Activated T-cell treated with anti-CD3 and anti-CD28 coated beads, Interleukin-2, amount 50 U/mL, for 72 hours (primary cell): ENCODE measurements at regions not wholly inside any gene's neighbourhood (a gene's known extent, or its start where the extent isn't known, plus 50 kb on each side); places are given as distances from the start of the nearest gene placed in this dataset.

ENCODE experiments used
- ATAC-seq, 2 donors: fragments of 150-1000 bp; cut with Tn5 transposase; replicated peaks in 1 of 2; 2 replicates each; pipeline ENCODE4 v1.10.0; 2021; ENCODE audit warnings: moderate library complexity in 2 of 2, mild to moderate bottlenecking in 1 of 2
- DNase-seq, 2 donors: peaks; one replicate each; pipeline ENCODE4 v3.0.0; 2021 to 2022; ENCODE audit warnings: mixed read lengths in 1 of 2
- H3K27ac Mint-ChIP-seq: one replicate; pipeline ENCODE4 v1.8.0; 2022; ENCODE audit warnings: mild to moderate bottlenecking, moderate library complexity, mixed read lengths
- H3K27me3 Mint-ChIP-seq: one replicate; pipeline ENCODE4 v1.8.0; 2022; ENCODE audit warnings: low read depth, mixed read lengths
- H3K36me3 Mint-ChIP-seq, 2 donors: one replicate each; pipeline ENCODE4 v1.8.0; 2022; ENCODE audit warnings: mixed read lengths in 2 of 2, mild to moderate bottlenecking in 1 of 2; ENCODE audit not compliant: insufficient read depth in 2 of 2
- H3K4me1 Mint-ChIP-seq: one replicate; pipeline ENCODE4 v1.8.0; 2022; ENCODE audit warnings: low read depth, mixed read lengths
- H3K4me3 Mint-ChIP-seq, 2 donors: one replicate each; pipeline ENCODE4 v1.8.0; 2022; ENCODE audit warnings: mild to moderate bottlenecking in 2 of 2, mixed read lengths in 2 of 2, moderate library complexity in 2 of 2
- H3K9me3 Mint-ChIP-seq, 2 donors: one replicate each; pipeline ENCODE4 v1.8.0; 2022; ENCODE audit warnings: mixed read lengths in 2 of 2

DNA sequence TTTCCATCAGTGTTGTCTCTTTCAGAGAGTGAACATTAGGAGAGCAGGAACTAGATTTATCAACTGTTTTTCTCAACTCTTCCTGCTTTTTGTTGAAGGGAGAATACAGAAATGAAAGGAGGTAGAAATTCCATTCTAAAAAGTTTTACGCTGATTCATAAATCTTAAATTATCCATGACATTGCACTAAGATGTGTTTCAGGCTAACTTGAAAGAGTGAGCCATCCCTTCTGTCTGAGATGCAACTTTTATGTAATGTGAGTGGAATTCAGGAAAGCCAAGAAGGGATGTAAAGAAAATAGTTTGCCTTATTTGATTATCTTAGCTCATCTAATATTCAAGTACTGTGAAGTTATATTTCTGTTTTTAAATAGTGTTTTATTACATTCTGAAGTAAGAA lies 349.5 kb upstream of the RGS6 start:
- peaks cover 0 to 1% of the 10 kb centered on the region in 2 donors for H3K9me3 Mint-ChIP-seq
- H3K4me3 Mint-ChIP-seq, result no peak overlapping the region
- ATAC-seq, result no peak
- peaks cover 18% of the 10 kb centered on the region for H3K4me1 Mint-ChIP-seq
- DNase-seq, result no peak
- peaks cover 0 to 2% of the 10 kb centered on the region in 2 donors for H3K36me3 Mint-ChIP-seq
- no peaks in the 10 kb centered on the region for H3K27me3 Mint-ChIP-seq
- H3K27ac Mint-ChIP-seq, result no peak overlapping the region

GRCh38 chr14:71583194-71583593 lies 349.0 kb upstream of the RGS6 start:
- H3K27ac Mint-ChIP-seq, result no peak overlapping the region
- ATAC-seq (no peak), DNase-seq (no peak)
- peaks cover 23% of the 10 kb centered on the region for H3K4me1 Mint-ChIP-seq
- peaks cover 0 to 2% of the 10 kb centered on the region in 2 donors for H3K36me3 Mint-ChIP-seq
- H3K4me3 Mint-ChIP-seq, result no peak overlapping the region
- H3K27me3 Mint-ChIP-seq, result no peaks in the 10 kb centered on the region
- H3K9me3 Mint-ChIP-seq, result peaks cover 0 to 1% of the 10 kb centered on the region in 2 donors

GRCh38 chr14:71583705-71584104 lies 348.5 kb upstream of the RGS6 start:
- peaks cover 0 to 1% of the 10 kb centered on the region in 2 donors for H3K9me3 Mint-ChIP-seq
- no peaks in the 10 kb centered on the region for H3K27me3 Mint-ChIP-seq
- DNase-seq (no peak), ATAC-seq (no peak)
- H3K36me3 Mint-ChIP-seq, result peaks cover 2 to 3% of the 10 kb centered on the region in 2 donors
- no peak overlapping the region for H3K4me3 Mint-ChIP-seq
- peaks cover 24% of the 10 kb centered on the region for H3K4me1 Mint-ChIP-seq
- H3K27ac Mint-ChIP-seq, result no peak overlapping the region

GRCh38 chr14:71585361-71585760 lies 346.9 kb upstream of the RGS6 start:
- peaks cover 0 to 1% of the 10 kb centered on the region in 2 donors for H3K9me3 Mint-ChIP-seq
- peaks cover 2 to 3% of the 10 kb centered on the region in 2 donors for H3K36me3 Mint-ChIP-seq
- H3K27me3 Mint-ChIP-seq, result no peaks in the 10 kb centered on the region
- H3K27ac Mint-ChIP-seq, result no peak overlapping the region
- H3K4me1 Mint-ChIP-seq, result peaks cover 32% of the 10 kb centered on the region
- DNase-seq (no peak), ATAC-seq (no peak)
- no peak overlapping the region for H3K4me3 Mint-ChIP-seq

- Mint-ChIP-seq H3K27ac (no peak overlapping the region), H3K36me3 (peaks cover 2 to 3% of the 10 kb centered on the region in 2 donors)
These were observed 345.9 kb upstream of the RGS6 start for GRCh38 chr14:71586131-71586897.

GRCh38 chr14:71588028-71588427 lies 344.2 kb upstream of the RGS6 start:
- peaks cover 46% of the 10 kb centered on the region for H3K4me1 Mint-ChIP-seq
- H3K9me3 Mint-ChIP-seq, result peaks cover 0 to 1% of the 10 kb centered on the region in 2 donors
- H3K27me3 Mint-ChIP-seq, result no peaks in the 10 kb centered on the region
- no peak overlapping the region for H3K4me3 Mint-ChIP-seq
- DNase-seq (no peak), ATAC-seq (no peak)
- peaks cover 2 to 3% of the 10 kb centered on the region in 2 donors for H3K36me3 Mint-ChIP-seq
- no peak overlapping the region for H3K27ac Mint-ChIP-seq

More at GRCh38 chr14:71586131-71586897, 345.9 kb upstream of the RGS6 start:
- Mint-ChIP-seq H3K4me3 (peak overlapping the region in 1 of 2 donors; percentile 7), H3K27me3 (no peaks in the 10 kb centered on the region), H3K9me3 (peaks cover 0 to 1% of the 10 kb centered on the region in 2 donors), H3K4me1 (peaks cover 34% of the 10 kb centered on the region)
- ATAC-seq (no peak), DNase-seq (no peak)

DNA sequence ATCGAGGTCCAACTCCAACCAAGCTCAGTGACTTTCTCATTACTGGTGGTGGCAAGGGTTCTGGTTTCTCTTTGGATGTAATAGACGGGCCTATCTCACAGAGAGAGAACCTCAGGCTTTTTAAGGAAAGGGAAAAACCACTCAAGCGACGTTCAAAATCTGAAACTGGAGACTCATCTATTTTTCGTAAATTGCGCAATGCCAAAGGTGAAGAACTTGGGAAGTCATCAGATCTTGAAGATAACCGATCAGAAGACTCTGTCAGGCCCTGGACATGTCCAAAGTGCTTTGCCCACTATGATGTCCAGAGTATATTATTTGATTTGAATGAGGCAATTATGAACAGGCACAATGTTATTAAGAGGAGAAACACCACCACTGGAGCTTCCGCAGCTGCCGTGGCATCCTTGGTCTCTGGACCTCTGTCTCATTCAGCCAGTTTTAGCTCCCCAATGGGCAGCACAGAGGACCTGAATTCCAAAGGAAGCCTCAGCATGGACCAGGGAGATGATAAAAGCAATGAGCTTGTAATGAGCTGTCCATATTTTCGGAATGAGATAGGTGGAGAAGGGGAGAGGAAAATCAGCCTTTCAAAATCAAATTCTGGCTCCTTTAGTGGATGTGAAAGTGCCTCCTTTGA lies 343.5 kb upstream of the RGS6 start:
- ATAC-seq, result no peak
- peaks cover 2 to 3% of the 10 kb centered on the region in 2 donors for H3K36me3 Mint-ChIP-seq
- peaks cover 53% of the 10 kb centered on the region for H3K4me1 Mint-ChIP-seq
- no peak for DNase-seq
- H3K4me3 Mint-ChIP-seq, result no peak overlapping the region
- peaks cover 0 to 1% of the 10 kb centered on the region in 2 donors for H3K9me3 Mint-ChIP-seq
- H3K27me3 Mint-ChIP-seq, result no peaks in the 10 kb centered on the region
- peak overlapping the region; percentile 65 for H3K27ac Mint-ChIP-seq

DNA sequence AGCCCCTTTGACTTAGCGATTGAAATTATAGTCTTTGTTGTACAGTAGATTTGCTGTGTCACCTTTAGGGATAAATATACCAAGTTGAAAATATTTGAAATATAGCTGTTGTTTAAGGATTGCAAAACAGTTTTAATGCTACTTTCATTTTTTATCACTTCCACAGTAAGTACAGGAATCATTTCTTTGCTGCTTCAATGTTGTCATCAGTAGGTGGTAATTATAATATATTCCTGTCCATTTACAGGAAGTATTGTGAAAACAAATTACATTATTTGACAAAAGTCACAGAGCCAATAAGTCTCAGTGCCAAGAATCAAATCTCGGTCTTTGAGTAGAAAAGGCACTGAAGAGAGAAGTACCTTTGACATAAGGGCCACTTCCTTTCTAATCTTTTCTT lies 342.6 kb upstream of the RGS6 start:
- Mint-ChIP-seq H3K27ac (peak overlapping the region; percentile 65), H3K36me3 (peaks cover 2 to 5% of the 10 kb centered on the region in 2 donors), H3K9me3 (no peaks in the 10 kb centered on the region), H3K4me1 (peaks cover 62% of the 10 kb centered on the region), H3K27me3 (no peaks in the 10 kb centered on the region), H3K4me3 (no peak overlapping the region)
- no peak for ATAC-seq
- DNase-seq, result no peak

- ATAC-seq, result no peak
- no peak for DNase-seq
- Mint-ChIP-seq H3K4me1 (peaks cover 67% of the 10 kb centered on the region), H3K36me3 (peaks cover 2 to 5% of the 10 kb centered on the region in 2 donors), H3K27ac (no peak overlapping the region), H3K4me3 (no peak overlapping the region), H3K9me3 (no peaks in the 10 kb centered on the region), H3K27me3 (no peaks in the 10 kb centered on the region)
These were observed 342.1 kb upstream of the RGS6 start for GRCh38 chr14:71590131-71590530.

GRCh38 chr14:71591231-71591630 lies 341.0 kb upstream of the RGS6 start:
- Mint-ChIP-seq H3K27ac (peak overlapping the region; percentile 14), H3K36me3 (peaks cover 2 to 5% of the 10 kb centered on the region in 2 donors), H3K4me1 (peaks cover 68% of the 10 kb centered on the region), H3K9me3 (no peaks in the 10 kb centered on the region), H3K4me3 (no peak overlapping the region), H3K27me3 (no peaks in the 10 kb centered on the region)
- DNase-seq, result no peak
- no peak for ATAC-seq

GRCh38 chr14:71591929-71592328 lies 340.3 kb upstream of the RGS6 start:
- DNase-seq (peak; percentile 37 to 43), ATAC-seq (peak; percentile 92 to 97)
- Mint-ChIP-seq H3K27me3 (no peaks in the 10 kb centered on the region), H3K27ac (peak overlapping the region; percentile 14), H3K9me3 (no peaks in the 10 kb centered on the region), H3K4me1 (peaks cover 67% of the 10 kb centered on the region), H3K36me3 (peaks cover 2 to 5% of the 10 kb centered on the region in 2 donors), H3K4me3 (peak overlapping the region in 1 of 2 donors; percentile 5)

- no peak overlapping the region for H3K27ac Mint-ChIP-seq
- no peaks in the 10 kb centered on the region for H3K27me3 Mint-ChIP-seq
These were observed 339.9 kb upstream of the RGS6 start for GRCh38 chr14:71592361-71592760.

DNA sequence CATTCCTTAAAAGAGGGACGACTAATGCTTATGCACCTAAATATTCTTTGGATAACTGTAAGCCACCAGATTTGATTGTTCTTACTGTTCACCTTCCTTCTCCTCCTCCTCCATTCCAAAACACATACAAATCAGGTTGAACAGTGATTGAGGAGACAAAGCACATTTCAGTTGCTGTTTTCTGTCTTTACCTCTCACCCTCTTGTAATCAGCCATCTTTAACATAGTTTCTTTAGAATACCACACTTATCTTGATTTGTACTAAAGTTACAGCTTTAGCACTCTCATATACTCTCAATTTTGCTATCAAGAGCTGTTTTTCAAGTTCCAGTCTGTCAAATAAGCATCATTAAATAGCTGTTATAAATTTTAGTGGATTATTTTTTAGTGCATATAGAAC lies 338.3 kb upstream of the RGS6 start:
- H3K27me3 Mint-ChIP-seq, result no peaks in the 10 kb centered on the region
- ATAC-seq (no peak), DNase-seq (no peak)
- H3K4me1 Mint-ChIP-seq, result peaks cover 78% of the 10 kb centered on the region
- peak overlapping the region; percentile 4 for H3K27ac Mint-ChIP-seq
- H3K4me3 Mint-ChIP-seq, result no peak overlapping the region
- H3K36me3 Mint-ChIP-seq, result peaks cover 0 to 2% of the 10 kb centered on the region in 2 donors
- no peaks in the 10 kb centered on the region for H3K9me3 Mint-ChIP-seq

More at GRCh38 chr14:71592361-71592760, 339.9 kb upstream of the RGS6 start:
- H3K4me3 Mint-ChIP-seq, result no peak overlapping the region
- no peaks in the 10 kb centered on the region for H3K9me3 Mint-ChIP-seq
- DNase-seq (no peak), ATAC-seq (no peak)
- H3K36me3 Mint-ChIP-seq, result peaks cover 2 to 5% of the 10 kb centered on the region in 2 donors
- peaks cover 71% of the 10 kb centered on the region for H3K4me1 Mint-ChIP-seq
